HG02884 (cell line): ENCODE measurements at regions not wholly inside any gene's neighbourhood (a gene's known extent, or its start where the extent isn't known, plus 50 kb on each side); places are given as distances from the start of the nearest gene placed in this dataset.

Experiments
- ATAC-seq: cut with Tn5 transposase; IDR thresholded peaks from one replicate; pipeline ENCODE4 v1.9.1; 2021; ENCODE audit warnings: mild to moderate bottlenecking, moderate library complexity; ENCODE audit not compliant: unreplicated experiment

DNA sequence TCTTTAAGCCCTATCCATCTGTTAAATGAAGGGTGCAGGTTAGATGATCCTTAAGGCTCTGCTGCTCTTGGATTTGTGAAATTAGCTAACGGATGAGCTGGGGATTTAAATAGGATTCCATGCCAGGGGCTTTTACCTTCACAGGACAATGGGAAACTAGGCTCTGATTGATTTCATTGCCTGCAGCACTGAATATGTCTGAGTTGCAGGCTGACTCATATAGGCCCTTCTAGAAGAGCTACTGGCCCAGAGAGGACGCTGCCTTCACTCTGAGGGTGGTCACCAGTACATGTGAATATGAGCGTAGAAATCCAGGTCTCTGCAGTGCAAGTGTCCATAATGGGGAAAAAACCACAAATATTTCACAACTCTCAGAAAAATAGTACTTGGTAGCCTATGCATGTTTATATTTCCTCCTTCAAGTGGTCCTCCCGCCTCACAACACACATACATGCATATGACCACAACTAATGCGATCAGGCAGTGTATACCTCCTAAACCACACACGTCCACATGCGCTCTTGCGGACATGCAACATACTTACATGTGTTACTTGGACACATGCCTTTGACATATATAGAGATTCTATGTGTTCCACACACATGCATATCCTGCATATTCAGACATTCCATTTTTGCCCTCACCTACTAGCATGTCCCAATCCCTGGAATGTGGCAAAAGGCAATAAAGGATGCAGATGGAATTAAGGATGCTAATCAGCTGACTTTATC is 233.8 kb upstream of the JUN start:
- ATAC-seq: no peak

DNA sequence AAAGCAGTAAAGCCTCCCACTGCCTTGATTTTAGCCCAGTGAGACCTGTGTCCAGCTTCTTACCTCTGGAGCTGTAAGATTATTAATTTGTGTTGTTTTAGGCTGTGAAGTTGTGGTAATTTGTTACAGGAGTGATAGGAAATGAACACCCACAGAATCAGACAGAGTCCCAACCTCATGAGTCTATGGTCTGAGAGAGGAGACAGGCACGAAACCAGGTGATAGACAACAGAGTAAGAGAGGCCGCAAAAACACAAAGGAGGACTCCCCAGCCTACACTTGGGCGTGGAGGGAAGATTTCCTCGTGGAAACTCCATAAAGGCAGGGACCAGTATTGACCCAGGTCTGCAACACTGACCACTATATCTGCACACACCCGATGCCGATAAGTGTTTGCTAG is 234.6 kb upstream of the JUN start:
- ATAC-seq: no peak

DNA sequence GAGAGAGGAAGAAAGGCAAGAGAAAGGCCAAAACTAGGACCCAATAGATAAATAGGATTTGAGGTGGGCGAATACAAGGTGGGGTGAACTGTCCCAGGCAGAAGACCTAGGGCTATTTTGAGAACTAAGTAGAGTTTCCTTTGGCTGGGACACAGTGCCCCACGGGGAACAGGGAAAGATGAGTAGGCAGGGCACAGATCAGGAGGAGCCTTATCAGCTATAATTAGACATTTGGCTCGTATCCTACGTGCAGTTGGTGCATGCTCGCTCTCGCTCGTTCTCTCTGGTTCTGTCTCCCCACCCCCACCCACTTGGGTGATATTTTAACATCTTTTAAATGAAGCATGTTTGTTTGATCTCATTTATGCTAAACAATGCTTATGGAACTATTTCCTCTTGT is 235.0 kb upstream of the JUN start:
- no peak for ATAC-seq

DNA sequence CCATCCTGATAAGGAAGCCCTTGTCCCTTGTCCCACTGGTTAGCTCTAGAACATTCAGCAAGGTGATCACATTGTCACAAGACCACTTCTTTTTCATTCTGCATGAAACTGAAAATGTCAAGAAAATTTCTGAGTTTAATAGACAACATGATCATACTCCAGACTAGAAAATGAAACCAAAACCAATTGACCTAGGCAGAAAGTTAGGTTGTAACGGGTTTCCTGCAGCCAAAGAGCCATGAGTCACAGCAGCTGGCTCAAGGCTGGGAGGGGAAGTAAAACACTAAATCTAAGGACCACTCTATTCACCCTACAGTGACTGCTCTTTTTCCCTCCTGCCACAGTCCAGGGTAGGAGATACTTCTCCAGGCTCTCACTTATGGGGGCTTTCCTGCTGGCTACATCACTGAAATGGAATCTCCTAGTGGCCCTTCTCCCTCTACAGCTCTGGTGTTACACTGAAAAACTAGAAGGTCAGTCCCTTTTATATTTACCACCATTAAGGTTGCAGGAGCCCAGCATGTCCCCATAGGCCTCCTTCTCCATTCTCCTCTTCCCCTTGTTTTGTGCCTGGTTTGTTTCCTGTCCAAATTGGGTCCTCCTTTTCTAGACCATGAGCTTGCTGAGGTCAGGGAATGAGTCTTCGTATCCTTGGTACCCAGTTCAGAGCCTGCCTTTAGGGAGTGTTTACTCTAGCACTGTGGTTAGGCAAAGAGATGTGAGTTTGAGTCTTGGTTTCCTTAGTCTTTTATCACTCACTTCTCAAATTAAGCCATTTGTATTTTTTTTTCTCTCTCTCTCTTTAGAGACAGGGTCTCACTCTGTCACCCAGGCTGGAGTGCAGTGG is 236.5 kb upstream of the JUN start:
- ATAC-seq: peak; percentile 91

DNA sequence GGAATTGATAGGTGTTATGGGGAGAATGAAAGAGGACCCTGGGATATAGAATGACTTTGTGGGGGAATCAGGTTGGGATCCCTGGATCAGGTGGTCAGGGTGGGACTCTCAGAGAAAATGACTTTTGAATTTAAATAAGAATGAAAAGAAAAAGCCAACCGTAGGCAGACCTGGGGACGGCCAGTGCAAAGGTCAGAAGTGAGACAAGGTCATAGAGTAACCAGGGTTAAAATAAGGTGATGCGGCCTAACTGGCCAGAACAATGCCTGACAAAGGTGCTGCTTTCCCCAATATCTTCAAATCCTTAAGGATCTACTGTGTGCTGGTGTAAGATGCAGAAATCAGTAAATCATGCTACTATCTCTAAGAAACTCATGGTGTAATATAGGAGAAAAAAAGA is 238.4 kb upstream of the JUN start:
- ATAC-seq: no peak

DNA sequence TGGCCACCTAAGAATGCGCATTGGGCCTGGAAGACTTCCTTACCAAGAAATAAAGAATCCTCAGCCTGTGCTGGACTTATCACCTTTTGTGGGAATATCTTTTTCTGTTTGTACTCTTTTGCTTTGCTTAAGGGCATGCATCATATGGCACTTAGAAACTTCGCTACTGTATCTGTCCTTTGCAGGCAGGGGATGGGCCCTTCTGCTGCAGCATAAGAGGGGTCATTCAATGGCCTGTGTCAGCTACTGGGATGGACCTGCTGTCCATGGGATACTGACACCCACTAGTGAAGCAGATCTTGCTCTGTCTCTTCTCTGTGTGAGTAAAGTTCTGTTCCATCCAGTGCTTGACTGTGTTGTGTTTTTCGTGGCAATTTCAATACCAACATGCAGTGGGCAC is 239.0 kb upstream of the JUN start:
- no peak for ATAC-seq

DNA sequence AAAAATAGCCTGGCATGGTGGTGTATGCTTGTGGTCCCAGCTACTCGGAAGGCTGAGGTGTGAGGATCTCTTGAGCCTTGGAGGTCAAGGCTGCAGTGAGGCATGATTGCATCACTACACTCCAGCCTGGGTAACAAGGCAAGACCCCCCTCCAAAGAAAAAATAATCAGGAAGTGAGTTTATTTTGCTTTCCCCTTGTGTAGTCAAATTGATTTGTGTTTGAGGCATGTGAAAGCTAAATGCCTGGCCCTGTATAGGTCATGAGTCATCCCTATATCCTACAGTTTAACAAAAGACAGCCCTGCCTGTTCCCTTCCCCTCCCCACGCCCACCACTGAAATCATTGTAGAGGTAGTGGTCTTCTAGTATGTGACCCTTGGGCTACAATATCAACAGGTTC is 241.4 kb upstream of the JUN start:
- no peak for ATAC-seq

DNA sequence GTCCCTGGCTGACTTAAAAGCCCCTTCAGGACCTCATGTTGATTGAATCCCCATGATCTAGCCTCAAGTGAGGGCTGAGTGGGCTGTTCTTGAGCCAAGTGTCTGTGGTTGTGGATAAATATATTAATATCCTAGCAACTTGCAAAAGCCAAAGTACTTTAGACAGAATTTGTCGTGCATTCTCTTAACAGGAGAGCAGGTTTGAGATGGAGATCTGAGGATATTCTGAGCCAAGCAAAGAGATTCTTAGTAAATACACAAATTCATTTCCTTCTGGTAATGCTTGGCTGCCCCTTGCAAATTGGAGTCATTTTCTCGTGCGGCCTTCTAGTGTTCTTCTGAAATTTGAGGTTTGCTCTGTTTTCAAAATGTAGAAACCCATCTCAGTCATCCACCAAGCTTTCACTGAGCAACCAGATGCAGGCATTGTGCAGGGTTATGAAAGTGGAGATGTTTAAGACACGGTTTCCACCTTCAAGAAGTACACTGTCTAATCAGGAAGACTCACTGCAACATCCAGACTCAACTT is 242.1 kb upstream of the JUN start:
- peak; percentile 92 for ATAC-seq

DNA sequence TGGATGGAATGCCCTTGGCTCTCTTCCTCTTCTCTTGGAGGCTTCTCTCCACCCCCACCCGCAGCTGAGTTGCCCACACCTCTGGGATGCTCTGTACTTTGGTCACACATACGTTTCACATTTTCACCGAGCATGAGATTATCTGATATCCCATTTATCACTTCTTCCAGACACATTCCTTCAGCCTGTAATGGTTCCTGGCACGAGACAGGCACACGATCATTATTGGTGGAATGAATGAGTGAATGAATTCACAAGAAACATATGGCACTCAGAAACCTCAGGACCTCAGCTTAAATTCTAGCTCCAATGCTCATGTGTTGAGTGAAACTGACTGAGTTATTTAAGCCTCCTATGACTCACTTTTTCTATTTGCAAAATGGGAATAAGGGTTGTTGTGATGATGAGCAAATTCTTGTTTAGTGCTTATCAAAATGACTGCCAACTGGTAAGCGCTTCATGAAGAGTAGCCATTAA is 242.7 kb upstream of the JUN start:
- peak; percentile 27 for ATAC-seq

DNA sequence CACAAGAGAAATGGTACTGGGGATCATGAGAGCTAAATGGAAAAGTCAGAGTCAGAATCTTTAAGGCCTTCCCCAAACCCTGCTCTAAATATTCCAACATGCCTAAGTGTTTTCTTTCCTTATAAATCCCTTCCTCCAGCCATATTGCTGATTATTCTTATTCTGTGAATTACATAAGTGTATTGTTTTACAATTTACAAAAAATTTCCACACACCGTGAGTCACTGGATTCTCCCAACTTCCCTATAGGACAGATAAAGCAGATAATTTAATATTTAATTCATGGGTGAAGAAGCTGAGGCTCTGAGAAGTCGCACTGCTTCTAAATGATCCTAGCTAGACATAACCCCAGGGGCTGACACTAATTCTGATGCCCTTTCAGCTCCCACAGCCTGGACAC is 243.3 kb upstream of the JUN start:
- no peak for ATAC-seq

DNA sequence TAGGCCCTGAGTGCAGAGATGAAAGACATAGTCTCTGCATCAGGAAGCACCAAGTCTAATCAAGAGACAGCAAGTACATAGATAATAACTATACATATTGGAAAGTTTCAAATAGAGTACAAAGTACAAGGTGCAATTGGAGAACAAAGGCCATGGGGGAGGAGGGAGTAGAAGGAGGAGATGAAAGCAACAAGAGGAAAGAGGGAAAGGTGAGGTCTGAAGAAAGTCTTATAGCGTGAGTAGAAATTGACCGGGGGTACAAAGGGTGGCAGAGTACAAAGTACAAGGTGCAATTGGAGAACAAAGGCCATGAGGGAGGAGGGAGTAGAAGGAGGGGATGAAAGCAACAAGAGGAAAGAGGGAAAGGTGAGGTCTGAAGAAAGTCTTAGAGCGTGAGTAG is 244.2 kb upstream of the JUN start:
- no peak for ATAC-seq

DNA sequence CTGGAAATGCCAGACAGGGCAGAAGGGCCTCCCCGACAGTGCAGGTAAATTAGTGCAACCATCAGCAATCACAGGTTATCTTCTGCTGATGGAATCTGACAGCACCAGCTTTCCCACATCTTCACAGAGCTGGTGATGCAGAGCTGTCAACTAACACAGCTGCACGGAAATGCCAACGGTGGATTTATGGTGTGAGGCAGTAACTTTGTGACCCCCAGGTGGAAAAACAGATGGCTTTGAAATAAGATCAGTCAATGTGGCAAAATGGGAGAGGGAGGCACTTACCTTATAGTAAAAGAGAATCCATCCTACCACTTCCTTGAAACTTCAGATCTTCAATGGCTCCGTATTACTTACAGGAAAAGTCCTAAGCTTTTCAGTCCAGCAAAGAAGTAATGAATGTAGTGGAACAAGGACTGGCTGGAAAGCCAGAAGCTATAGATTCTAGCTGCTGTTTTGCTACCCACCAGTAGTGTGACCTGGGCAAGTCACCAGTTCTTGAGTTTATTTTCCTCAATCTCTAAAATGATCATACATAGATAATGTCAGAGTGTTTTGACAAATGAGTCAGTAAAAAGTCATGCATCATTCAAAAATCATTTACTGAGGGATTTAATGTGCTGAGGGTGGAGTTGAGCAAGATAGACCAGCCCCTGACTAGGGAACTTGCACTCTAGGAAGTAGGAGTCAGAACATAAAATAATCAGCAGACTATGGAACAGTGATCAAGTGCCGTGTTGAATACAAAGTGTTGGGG is 245.7 kb upstream of the JUN start:
- no peak for ATAC-seq

DNA sequence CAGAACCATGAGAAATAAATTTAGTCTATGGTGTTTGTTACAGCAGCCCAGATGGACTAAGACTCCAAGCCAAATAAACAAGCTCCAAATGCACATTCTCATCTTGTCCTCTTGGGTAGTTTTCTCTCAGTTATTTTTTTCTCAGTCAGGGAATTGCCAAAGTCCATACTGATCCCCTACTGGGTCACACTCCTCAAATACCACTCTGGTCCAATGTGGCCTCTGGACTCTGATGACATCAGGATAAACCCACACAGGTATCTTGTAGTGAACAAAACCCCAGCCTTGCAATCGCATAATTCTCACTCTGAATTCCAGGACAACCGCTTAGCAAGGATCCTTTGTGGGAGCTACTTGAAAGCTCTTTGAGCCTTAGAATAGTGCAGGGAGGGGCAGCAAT is 248.4 kb upstream of the JUN start:
- no peak for ATAC-seq

DNA sequence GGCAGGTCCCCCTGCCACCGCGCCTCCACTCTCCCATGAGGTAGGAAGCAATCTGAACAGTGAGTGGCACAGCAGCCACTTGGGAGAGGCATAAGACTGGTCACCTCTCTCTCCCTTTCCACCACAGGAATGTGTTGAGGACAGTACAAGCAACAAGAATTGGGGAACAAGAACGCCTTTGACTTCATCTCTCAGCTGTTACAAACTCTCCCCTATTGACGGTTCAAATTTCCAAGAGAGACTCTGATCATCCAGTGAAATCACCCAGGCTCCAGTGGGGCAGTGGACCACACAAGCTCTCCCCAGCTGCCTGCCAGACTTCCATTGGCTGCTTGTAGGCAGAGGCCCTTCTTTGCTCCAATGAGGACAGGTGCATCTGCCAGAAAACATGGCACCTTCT is 249.9 kb upstream of the JUN start:
- no peak for ATAC-seq

DNA sequence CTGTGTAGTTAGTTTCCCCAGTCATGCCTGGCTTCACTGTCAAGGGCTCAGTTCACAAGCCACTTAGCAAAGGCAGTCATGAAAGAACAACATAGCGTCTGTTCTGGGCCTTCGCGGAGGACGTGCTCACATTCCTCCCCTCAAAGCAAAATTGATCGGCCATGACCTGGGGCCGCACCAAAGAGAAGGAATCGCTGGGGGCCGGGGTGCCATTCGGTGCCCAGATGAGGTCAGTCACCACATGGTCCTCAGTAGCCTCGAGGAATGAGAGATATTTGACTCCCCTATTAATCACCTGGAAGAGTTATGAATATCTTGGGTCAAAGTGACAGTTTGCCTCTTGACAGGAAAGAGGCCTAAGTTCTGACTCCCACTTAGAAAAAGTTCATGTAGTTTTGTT is 251.1 kb upstream of the JUN start:
- no peak for ATAC-seq

DNA sequence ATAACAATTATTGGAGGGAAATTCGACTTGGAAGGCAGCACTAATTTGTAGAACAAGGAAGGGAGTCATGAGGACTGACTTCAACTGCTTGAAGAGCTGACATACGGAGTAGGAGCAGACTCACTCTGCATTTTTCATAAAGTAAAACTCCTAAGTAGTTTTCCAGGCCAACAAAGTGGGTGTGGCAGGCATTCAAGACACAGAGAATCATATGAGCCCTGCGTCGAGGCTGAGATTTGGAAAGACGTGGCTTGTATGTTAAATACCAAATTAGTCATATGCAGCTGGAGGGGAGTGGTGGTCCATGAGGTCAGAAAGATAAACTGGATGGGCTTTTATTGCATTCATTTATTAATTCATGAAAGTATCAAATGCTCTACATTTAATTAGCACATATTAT is 255.7 kb upstream of the JUN start:
- no peak for ATAC-seq

DNA sequence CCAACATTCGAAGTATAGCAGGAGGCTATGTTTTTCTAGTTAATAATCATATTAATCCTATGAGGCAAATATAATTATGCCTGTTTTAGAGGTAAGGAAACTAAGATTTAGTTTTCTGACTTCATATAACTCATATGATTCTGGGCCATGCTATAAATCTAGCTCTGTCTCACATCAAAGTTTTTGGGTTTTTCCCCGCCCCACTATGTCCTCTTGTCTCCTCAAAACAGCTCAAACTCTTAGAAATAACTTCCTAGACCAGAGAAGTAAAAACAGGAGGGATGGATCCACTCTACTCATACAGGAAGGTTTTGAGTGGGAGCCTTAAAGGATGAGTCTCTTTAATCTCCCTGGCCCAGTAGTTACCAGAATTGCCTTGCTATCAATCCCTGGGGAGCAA is 256.4 kb upstream of the FGGY start:
- no peak for ATAC-seq

DNA sequence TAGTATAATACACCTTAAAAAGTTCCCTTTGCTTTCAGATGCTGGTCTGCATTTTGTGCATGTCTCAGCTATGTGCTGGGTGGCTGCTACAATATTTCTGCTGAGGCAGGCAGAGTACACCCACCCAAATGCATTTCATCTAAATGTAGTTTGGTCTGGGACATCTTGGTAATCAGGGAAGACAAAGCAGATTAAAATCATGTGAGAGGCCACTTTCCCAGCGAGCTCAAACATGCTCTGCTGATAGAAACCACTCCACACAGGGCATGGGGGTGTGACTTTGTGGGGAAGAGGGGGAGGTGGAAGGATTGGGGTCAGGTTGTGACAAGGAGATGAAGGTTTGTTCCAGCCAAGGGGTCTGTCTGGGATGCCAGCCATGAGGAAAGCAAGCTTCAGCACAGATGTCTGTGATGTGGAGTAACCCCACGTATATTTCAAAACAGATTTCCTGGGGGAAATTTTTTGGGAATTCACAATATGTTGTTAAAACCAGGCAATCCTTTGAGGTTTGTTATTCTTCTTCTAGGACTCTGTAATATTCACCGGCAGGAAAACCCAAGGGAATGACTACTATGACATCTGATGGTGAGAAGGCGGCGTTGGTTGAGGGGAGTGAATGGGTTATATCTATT is 255.1 kb upstream of the FGGY start:
- ATAC-seq: no peak

DNA sequence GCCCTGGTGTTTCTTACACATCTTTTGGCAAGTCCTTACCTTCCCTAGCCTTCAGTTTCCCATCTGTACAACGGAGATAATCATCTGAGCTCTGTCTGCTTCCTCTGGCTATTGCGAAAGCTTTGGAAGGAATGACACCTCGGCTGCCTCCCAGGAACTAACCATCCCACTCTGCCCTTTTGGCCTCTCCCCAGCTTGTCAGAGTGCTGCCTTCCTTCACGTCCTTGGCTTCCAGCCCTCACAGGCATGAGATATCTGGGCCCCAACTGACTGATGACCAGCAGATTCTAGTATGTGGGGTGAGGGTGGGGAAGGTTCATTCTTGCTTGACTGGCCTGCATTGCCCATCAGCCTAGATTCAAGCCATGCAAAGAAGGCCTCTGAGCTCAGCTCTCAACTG is 253.1 kb upstream of the FGGY start:
- ATAC-seq: no peak

DNA sequence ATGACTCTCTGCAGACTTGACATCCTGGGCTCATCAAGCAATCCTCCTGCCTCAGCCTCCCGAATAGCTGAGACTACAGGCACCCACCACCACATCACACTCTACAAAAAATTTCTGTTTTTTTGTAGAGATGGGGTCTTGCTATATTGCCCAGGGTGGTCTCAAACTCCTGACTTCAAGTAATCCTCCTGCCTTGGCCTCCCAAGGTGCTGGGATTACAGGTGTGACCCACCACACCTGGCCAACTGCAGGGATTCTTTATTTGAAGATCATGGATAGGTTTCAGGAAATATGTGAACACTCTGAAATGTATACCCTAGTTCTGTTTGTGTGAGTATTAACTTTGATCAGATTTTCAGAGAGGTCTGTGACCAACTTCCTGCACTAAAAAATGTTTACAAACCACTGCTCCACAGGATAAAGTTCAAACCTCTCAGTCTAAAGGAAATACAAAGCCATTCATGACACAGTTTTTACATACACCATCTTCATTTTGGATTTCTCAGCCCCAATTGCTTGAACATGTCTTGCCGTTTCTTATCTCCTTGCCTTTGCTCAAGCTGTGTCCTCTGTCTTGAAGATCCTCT is 252.3 kb upstream of the FGGY start:
- ATAC-seq: no peak

DNA sequence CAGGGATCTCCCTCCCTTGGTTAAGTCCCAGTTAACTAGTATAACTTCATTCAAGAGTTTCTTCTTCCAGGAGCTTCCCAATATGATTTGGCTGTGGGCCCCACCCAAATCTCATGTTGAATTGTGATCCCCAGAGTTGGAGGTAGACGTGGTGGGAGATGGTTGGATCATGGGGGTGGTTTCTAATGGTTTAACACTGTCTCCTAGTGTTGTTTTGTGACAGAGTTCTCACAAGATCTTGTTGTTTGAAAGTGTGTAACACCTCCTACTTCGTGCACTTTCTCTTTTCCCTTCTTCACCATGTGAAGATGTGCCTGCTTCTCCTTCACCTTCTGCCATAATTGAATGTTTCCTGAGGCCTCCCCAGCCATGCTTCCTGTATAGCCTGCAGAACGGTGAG is 251.8 kb upstream of the FGGY start:
- ATAC-seq: no peak
